BJ (cell line): ENCODE measurements at regions not wholly inside any gene's neighbourhood (a gene's known extent, or its start where the extent isn't known, plus 50 kb on each side); places are given as distances from the start of the nearest gene placed in this dataset.

Experiments
- CTCF ChIA-PET: fragments of 350-600 bp; formaldehyde crosslinking; extraction: SDS; loops from one replicate; lab custom pipeline; 2021; ENCODE audit warnings: antibody characterized with exemption, inconsistent platforms; lab: Yijun Ruan, JAX
- POLR2A ChIA-PET: fragments of 300-600 bp; sonication (Branson Sonifier 250); formaldehyde crosslinking; extraction: SDS; loops from one replicate; lab custom pipeline; 2021; ENCODE audit warnings: antibody characterized with exemption; lab: Charles Lee
- DNase-seq: peaks from one replicate; pipeline ENCODE4 v3.0.0-alpha.2; 2011; ENCODE audit warnings: low read depth
- H3K27me3 ChIP-seq: 2 replicates; pipeline ENCODE4 v1.6.0; 2011; ENCODE audit warnings: low read length; ENCODE audit not compliant: control insufficient read depth, insufficient read depth
- H3K36me3 ChIP-seq: 2 replicates; pipeline ENCODE4 v1.5.1; 2011; ENCODE audit warnings: low read length; ENCODE audit not compliant: control insufficient read depth, insufficient read depth
- H3K4me3 ChIP-seq: 2 replicates; pipeline ENCODE4 v1.5.1; 2011; ENCODE audit warnings: low read depth, mild to moderate bottlenecking, control low read depth, low read length
- CTCF ChIP-seq: IDR thresholded peaks from 2 replicates; pipeline ENCODE4 v1.5.1; 2011; ENCODE audit warnings: low read depth, mild to moderate bottlenecking, control low read depth, inconsistent platforms, low read length, moderate library complexity; ENCODE audit not compliant: insufficient read depth

GRCh38 chr1:34610063-34610462 lies 144.8 kb upstream of the GJB5 start:
- TF ChIP-seq CTCF, result no peak
- DNase-seq, result no peak
- H3K27me3 ChIP-seq, result no peaks in the 10 kb centered on the region
- ChIA-PET POLR2A (no interaction called here), CTCF (no interaction called here)
- H3K36me3 ChIP-seq, result no peaks in the 10 kb centered on the region
- H3K4me3 ChIP-seq, result no peak overlapping the region

- H3K4me3 ChIP-seq, result no peak overlapping the region
- CTCF ChIA-PET, result no interaction called here
- DNase-seq, result no peak
- no peaks in the 10 kb centered on the region for H3K36me3 ChIP-seq
- POLR2A ChIA-PET, result no interaction called here
- no peak for TF ChIP-seq CTCF
- no peaks in the 10 kb centered on the region for H3K27me3 ChIP-seq
These were observed 143.3 kb upstream of the GJB5 start for GRCh38 chr1:34611571-34611970.

- ChIA-PET POLR2A (no interaction called here), CTCF (no interaction called here)
These were observed 142.6 kb upstream of the GJB5 start for GRCh38 chr1:34612091-34612827.

GRCh38 chr1:34617321-34618118 lies 137.3 kb upstream of the GJB5 start:
- H3K27me3 ChIP-seq, result no peaks in the 10 kb centered on the region
- POLR2A ChIA-PET, result no interaction called here
- TF ChIP-seq CTCF, result no peak
- no peaks in the 10 kb centered on the region for H3K36me3 ChIP-seq
- H3K4me3 ChIP-seq, result no peak overlapping the region
- CTCF ChIA-PET, result interaction anchor here (1.5 kb wide), 1 partner anchor 9 kb away, joined by 5 read pairs; no protein-coding TSS in a partner anchor
- DNase-seq, result no peak

More at GRCh38 chr1:34612091-34612827, 142.6 kb upstream of the GJB5 start:
- no peak for DNase-seq
- Histone ChIP-seq H3K27me3 (no peaks in the 10 kb centered on the region), H3K4me3 (no peak overlapping the region), H3K36me3 (no peaks in the 10 kb centered on the region)
- TF ChIP-seq CTCF, result no peak

GRCh38 chr1:34618381-34618780 lies 136.5 kb upstream of the GJB5 start:
- POLR2A ChIA-PET, result no interaction called here
- no peaks in the 10 kb centered on the region for H3K27me3 ChIP-seq
- CTCF ChIA-PET, result no interaction called here
- TF ChIP-seq CTCF, result no peak
- H3K36me3 ChIP-seq, result no peaks in the 10 kb centered on the region
- DNase-seq, result no peak
- no peak overlapping the region for H3K4me3 ChIP-seq
